ENCODE measurements at regions not wholly inside any gene's neighbourhood (a gene's known extent, or its start where the extent isn't known, plus 50 kb on each side); places are given as distances from the start of the nearest gene placed in this dataset.
"Not testable (repeated sequence)": the region's sequence is repeated elsewhere in the genome, so short reads cannot be mapped to it uniquely, and the experiment has no call there.

- no peak for DNase-seq (ENCODE audit: low read depth)
- TF ChIP-seq CTCF (IDR thresholded peaks at IDR 0.05; ENCODE audit: insufficient read depth, low read depth, low read length, missing control alignments), result no peak
- H3K4me3 ChIP-seq (ENCODE audit: low read length), result no peak overlapping the region
These were observed 172.2 kb downstream of the TBX15 start for GRCh38 chr1:118815909-118816308.

GRCh38 chr1:118812555-118812954 lies 175.6 kb downstream of the TBX15 start:
- DNase-seq (ENCODE audit: low read depth), result no peak
- H3K4me3 ChIP-seq (ENCODE audit: low read length), result no peak overlapping the region
- TF ChIP-seq CTCF (IDR thresholded peaks at IDR 0.05; ENCODE audit: insufficient read depth, low read depth, low read length, missing control alignments), result no peak

- DNase-seq (ENCODE audit: low read depth), result no peak
- TF ChIP-seq CTCF (IDR thresholded peaks at IDR 0.05; ENCODE audit: insufficient read depth, low read depth, low read length, missing control alignments), result no peak
- no peak overlapping the region for H3K4me3 ChIP-seq (ENCODE audit: low read length)
These were observed 177.0 kb downstream of the TBX15 start for GRCh38 chr1:118811156-118811555.

- no peak for TF ChIP-seq CTCF (IDR thresholded peaks at IDR 0.05; ENCODE audit: insufficient read depth, low read depth, low read length, missing control alignments)
- H3K4me3 ChIP-seq (ENCODE audit: low read length), result no peak overlapping the region
- DNase-seq (ENCODE audit: low read depth), result no peak
These were observed 178.6 kb downstream of the TBX15 start for GRCh38 chr1:118809586-118809985.

GRCh38 chr1:118803128-118803527 lies 185.0 kb downstream of the TBX15 start:
- not testable (repeated sequence) for H3K4me3 ChIP-seq (ENCODE audit: low read length); DNase-seq (ENCODE audit: low read depth)

- no peak overlapping the region for H3K4me3 ChIP-seq (ENCODE audit: low read length)
- no peak for DNase-seq (ENCODE audit: low read depth)
- TF ChIP-seq CTCF (IDR thresholded peaks at IDR 0.05; ENCODE audit: insufficient read depth, low read depth, low read length, missing control alignments), result no peak
These were observed 196.9 kb downstream of the TBX15 start for GRCh38 chr1:118791094-118791691.

- no peak for TF ChIP-seq CTCF (IDR thresholded peaks at IDR 0.05; ENCODE audit: insufficient read depth, low read depth, low read length, missing control alignments)
- H3K4me3 ChIP-seq (ENCODE audit: low read length), result no peak overlapping the region
- DNase-seq (ENCODE audit: low read depth), result peak; percentile 32
These were observed 199.7 kb downstream of the TBX15 start for GRCh38 chr1:118788463-118788862.
